ENCODE measurements at regions not wholly inside any gene's neighbourhood (a gene's known extent, or its start where the extent isn't known, plus 50 kb on each side); places are given as distances from the start of the nearest gene placed in this dataset.
A peak's percentile ranks its signal among the peaks of the same experiment; 100 is the strongest.

DNA sequence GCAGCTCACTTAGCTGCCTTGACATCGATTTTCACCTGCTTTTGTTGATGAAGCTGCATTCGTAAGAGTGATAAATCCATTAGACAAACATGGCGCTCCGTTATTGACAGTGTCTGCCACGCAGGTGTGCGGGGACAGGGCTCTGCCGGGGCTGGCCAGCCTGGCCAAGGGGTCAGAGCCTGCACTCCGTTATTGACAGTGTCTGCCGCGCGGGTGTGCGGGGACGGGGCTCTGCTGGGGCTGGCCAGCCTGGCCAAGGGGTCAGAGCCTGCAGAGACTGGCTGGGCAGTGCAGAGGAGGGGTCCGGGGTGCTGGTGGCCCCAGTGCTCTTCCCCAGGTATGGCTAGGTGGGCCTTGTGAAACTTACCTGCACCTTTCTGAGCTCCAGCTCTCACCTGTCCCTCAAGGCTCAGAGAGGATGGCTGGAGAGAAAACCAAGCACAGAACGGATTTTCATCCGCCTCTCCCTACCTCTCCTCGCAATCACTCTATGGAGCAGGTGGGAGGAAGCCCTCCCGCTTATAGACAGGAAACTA lies 101.6 kb upstream of the B3GAT1 start:
- no peak overlapping the region for H3K4me3 ChIP-seq
- ATAC-seq (no peak), DNase-seq (peak; percentile 40)
- TF ChIP-seq, protein P1, sequence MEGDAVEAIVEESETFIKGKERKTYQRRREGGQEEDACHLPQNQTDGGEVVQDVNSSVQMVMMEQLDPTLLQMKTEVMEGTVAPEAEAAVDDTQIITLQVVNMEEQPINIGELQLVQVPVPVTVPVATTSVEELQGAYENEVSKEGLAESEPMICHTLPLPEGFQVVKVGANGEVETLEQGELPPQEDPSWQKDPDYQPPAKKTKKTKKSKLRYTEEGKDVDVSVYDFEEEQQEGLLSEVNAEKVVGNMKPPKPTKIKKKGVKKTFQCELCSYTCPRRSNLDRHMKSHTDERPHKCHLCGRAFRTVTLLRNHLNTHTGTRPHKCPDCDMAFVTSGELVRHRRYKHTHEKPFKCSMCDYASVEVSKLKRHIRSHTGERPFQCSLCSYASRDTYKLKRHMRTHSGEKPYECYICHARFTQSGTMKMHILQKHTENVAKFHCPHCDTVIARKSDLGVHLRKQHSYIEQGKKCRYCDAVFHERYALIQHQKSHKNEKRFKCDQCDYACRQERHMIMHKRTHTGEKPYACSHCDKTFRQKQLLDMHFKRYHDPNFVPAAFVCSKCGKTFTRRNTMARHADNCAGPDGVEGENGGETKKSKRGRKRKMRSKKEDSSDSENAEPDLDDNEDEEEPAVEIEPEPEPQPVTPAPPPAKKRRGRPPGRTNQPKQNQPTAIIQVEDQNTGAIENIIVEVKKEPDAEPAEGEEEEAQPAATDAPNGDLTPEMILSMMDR (IDR thresholded peaks at IDR 0.05): no peak
- H3K27ac ChIP-seq: no peak overlapping the region
- H3K9me3 ChIP-seq: no peaks in the 10 kb centered on the region
- H3K36me3 ChIP-seq: no peaks in the 10 kb centered on the region
- no peaks in the 10 kb centered on the region for H3K4me1 ChIP-seq
- intact Hi-C loops (cut with DNase I): no loop called here
- peaks cover 33% of the 10 kb centered on the region for H3K27me3 ChIP-seq

DNA sequence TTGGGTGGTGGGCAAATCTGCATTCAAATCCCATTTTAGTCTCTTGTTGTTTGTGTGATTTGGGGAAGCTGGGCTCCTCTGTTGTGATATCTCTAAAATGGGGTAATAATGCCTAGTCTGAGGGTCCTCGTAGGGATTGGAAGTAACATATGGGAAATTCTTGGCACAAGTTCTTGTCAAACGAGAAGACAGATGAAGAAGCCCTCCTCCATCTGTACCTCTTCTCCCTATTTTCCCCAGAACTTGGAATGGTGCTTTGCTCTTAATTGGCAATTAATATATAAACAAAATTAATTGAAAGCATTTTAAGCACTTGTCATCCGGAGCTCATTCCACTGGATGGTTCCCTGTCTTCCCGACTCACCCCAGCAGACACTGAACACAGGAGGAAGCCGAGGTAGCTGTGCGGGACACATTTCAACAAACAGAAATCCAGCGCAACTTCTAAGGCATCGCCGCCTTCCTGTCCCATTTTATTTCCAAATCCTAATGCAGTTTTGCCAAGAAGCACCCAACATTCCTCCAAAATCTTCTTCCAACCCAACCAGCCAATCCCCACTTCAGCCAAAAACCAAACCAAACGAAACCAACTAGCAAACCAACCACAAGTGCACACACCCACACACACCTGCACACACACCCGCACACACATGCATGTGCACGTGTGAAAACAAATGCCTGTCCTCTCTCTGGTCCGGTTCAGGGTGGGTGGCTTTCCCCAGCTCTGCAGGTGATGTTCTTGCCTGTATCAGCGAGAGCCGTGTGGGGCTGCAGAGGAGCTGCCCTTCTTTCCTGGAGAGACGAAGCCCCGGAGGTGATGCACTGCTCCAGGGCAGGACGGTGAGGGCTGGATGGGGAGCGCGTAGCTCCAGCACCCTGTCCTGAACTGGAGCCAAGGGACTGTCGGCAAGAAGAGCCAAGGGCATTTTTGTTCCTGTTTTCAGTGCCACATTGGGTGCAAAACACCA lies 100.8 kb upstream of the B3GAT1 start:
- ATAC-seq (no peak), DNase-seq (peak; percentile 52)
- Histone ChIP-seq H3K9me3 (no peaks in the 10 kb centered on the region), H3K36me3 (no peaks in the 10 kb centered on the region), H3K27ac (no peak overlapping the region), H3K4me1 (no peaks in the 10 kb centered on the region), H3K4me3 (no peak overlapping the region), H3K27me3 (peaks cover 33% of the 10 kb centered on the region)
- TF ChIP-seq, protein P1 (IDR thresholded peaks at IDR 0.05): no peak
- intact Hi-C loops (cut with DNase I): no loop called here

DNA sequence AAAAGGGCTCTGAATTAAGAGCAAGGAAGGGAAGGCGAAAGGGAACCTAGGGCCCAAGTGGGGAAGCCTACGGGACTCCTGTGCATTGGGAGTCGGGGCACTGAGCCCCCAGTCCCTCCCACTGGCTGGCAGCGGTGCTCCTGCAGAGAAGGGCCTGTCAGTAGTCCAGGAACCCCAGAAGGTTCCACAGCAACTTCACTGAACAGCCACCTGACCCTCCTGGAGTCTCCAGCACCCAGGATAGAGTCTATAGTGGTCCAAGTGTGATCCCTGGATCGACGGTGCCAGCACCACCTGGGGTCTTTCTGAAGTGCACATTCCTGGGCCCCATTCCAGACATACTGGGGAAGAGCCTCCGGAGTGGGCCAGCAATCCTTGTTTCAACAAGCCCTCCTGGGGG lies 100.0 kb upstream of the B3GAT1 start:
- Histone ChIP-seq H3K27ac (no peak overlapping the region), H3K4me3 (no peak overlapping the region), H3K9me3 (no peaks in the 10 kb centered on the region), H3K27me3 (peaks cover 32% of the 10 kb centered on the region), H3K36me3 (no peaks in the 10 kb centered on the region), H3K4me1 (no peaks in the 10 kb centered on the region)
- intact Hi-C loops (cut with DNase I): no loop called here
- peak; percentile 31 for DNase-seq
- TF ChIP-seq, protein P1 (IDR thresholded peaks at IDR 0.05): no peak
- no peak for ATAC-seq

DNA sequence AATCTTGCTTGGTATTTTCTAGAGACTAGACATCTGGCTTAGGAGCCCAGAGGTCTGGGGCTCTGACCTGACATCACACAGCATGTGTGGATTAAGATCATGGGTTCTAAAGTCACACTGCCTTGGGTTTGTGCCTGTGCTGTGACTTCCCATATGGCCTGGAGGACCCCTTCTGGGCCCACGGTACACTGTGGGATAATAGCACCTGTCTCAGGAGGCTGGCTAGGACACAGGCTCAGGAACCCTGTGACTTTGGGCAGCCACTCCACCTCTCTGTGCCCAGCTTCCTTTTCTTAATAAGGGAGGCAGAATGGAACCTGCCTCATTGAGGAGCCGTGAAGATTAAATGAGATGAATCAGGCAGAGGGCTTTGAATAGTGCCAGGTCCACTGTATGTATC lies 99.2 kb upstream of the B3GAT1 start:
- Histone ChIP-seq H3K36me3 (no peaks in the 10 kb centered on the region), H3K4me1 (no peaks in the 10 kb centered on the region), H3K9me3 (no peaks in the 10 kb centered on the region), H3K4me3 (no peak overlapping the region), H3K27ac (no peak overlapping the region), H3K27me3 (peaks cover 28% of the 10 kb centered on the region)
- intact Hi-C loops (cut with DNase I): no loop called here
- DNase-seq (no peak), ATAC-seq (no peak)
- TF ChIP-seq, protein P1 (IDR thresholded peaks at IDR 0.05): no peak

DNA sequence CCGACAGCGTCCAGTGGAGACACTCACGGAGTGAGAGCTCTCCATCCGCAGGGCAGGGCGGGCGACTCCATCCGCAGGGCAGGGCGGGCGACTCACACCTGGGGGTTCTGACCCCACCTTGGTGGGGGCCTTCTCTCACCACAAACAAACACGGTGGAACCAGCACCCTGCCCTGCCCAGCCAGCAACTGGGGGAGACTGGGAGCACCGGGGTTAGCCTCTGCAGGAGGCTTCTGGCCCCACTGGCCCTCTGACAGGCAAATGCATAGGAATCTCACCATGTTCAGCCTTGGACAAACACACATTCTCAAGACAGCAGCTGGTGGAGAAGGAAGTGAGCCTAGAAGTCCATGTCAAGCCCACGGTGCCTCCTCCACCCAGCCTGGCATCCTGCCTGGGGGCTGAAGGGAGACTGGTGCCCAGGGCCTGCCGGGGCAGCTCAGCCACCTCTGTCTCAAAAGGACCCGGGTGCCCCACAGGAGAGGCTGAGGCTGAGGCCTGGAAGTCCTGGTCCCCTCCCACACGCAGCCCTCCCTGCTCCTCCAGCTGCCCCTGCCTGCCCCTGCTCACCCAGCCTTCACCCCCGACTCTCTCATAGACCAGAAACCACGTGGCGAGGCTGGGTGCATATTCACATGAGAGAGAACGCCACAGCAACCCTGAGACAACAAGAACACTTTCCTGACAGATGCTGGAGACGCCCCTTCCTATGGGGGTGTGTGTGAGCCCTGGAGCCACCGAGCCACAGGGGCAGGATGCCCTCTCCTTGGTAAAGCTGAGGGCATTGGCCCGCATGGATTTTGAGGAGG lies 98.4 kb upstream of the B3GAT1 start:
- no peaks in the 10 kb centered on the region for H3K36me3 ChIP-seq
- no peaks in the 10 kb centered on the region for H3K9me3 ChIP-seq
- peaks cover 28% of the 10 kb centered on the region for H3K27me3 ChIP-seq
- H3K4me3 ChIP-seq: no peak overlapping the region
- TF ChIP-seq, protein P1 (IDR thresholded peaks at IDR 0.05): no peak
- ATAC-seq: no peak
- no peak overlapping the region for H3K27ac ChIP-seq
- no peaks in the 10 kb centered on the region for H3K4me1 ChIP-seq
- peak; percentile 56 for DNase-seq
- intact Hi-C loops (cut with DNase I): no loop called here

Measured in upper lobe of right lung (tissue), 1 donor.